ENCODE measurements at regions not wholly inside any gene's neighbourhood (a gene's known extent, or its start where the extent isn't known, plus 50 kb on each side); places are given as distances from the start of the nearest gene placed in this dataset.

GRCh38 chr2:180177534-180177933, 170.4 kb upstream of the CWC22 start:
- no peak for TF ChIP-seq CTCF (IDR thresholded peaks at IDR 0.05)
- no peak for TF ChIP-seq POLR2A (IDR thresholded peaks at IDR 0.05)
- H3K4me3 ChIP-seq (replicated peaks in 1 of 3): no peak overlapping the region
- H3K9me3 ChIP-seq: no peaks in the 10 kb centered on the region
- intact Hi-C loops (cut with DNase I): no loop called here
- no peaks in the 10 kb centered on the region for H3K4me1 ChIP-seq
- DNase-seq: no peak
- no peaks in the 10 kb centered on the region for H3K36me3 ChIP-seq
- H3K27me3 ChIP-seq: no peaks in the 10 kb centered on the region
- H3K27ac ChIP-seq: no peak overlapping the region

- intact Hi-C loops (cut with DNase I): no loop called here
- no peak for TF ChIP-seq POLR2A (IDR thresholded peaks at IDR 0.05)
- no peak for TF ChIP-seq CTCF (IDR thresholded peaks at IDR 0.05)
- 96 to 97% methylated on average over 2 of the region's 2 CpGs for WGBS, 2 donors
Observed at GRCh38 chr2:180175736-180176135, 168.6 kb upstream of the CWC22 start.

GRCh38 chr2:180174580-180174979, 167.5 kb upstream of the CWC22 start:
- no peak for DNase-seq
- TF ChIP-seq POLR2A (IDR thresholded peaks at IDR 0.05) (no peak), CTCF (IDR thresholded peaks at IDR 0.05) (no peak)
- no peaks in the 10 kb centered on the region for H3K27me3 ChIP-seq
- H3K9me3 ChIP-seq: no peaks in the 10 kb centered on the region
- H3K4me1 ChIP-seq: no peaks in the 10 kb centered on the region
- intact Hi-C loops (cut with DNase I): no loop called here
- H3K27ac ChIP-seq: no peak overlapping the region
- no peaks in the 10 kb centered on the region for H3K36me3 ChIP-seq
- 91 to 92% methylated on average over 6 of the region's 6 CpGs for WGBS, 2 donors
- no peak overlapping the region for H3K4me3 ChIP-seq (replicated peaks in 1 of 3)

More at GRCh38 chr2:180175736-180176135, 168.6 kb upstream of the CWC22 start:
- no peak for DNase-seq
- no peaks in the 10 kb centered on the region for H3K36me3 ChIP-seq
- no peaks in the 10 kb centered on the region for H3K27me3 ChIP-seq
- no peaks in the 10 kb centered on the region for H3K4me1 ChIP-seq
- H3K4me3 ChIP-seq (replicated peaks in 1 of 3): no peak overlapping the region
- no peak overlapping the region for H3K27ac ChIP-seq
- no peaks in the 10 kb centered on the region for H3K9me3 ChIP-seq

GRCh38 chr2:180169474-180169873, 162.4 kb upstream of the CWC22 start:
- DNase-seq: no peak
- TF ChIP-seq POLR2A (IDR thresholded peaks at IDR 0.05): no peak
- TF ChIP-seq CTCF (IDR thresholded peaks at IDR 0.05): no peak
- Histone ChIP-seq H3K9me3 (no peaks in the 10 kb centered on the region), H3K27me3 (no peaks in the 10 kb centered on the region), H3K27ac (no peak overlapping the region), H3K4me1 (no peaks in the 10 kb centered on the region), H3K4me3 (replicated peaks in 1 of 3) (no peak overlapping the region), H3K36me3 (no peaks in the 10 kb centered on the region)
- intact Hi-C loops (cut with DNase I): no loop called here

GRCh38 chr2:180161415-180161814, 154.3 kb upstream of the CWC22 start:
- Histone ChIP-seq H3K27me3 (no peaks in the 10 kb centered on the region), H3K36me3 (no peaks in the 10 kb centered on the region), H3K4me1 (no peaks in the 10 kb centered on the region), H3K9me3 (no peaks in the 10 kb centered on the region), H3K27ac (no peak overlapping the region), H3K4me3 (replicated peaks in 1 of 3) (no peak overlapping the region)
- DNase-seq: no peak
- no peak for TF ChIP-seq POLR2A (IDR thresholded peaks at IDR 0.05)
- no peak for TF ChIP-seq CTCF (IDR thresholded peaks at IDR 0.05)
- intact Hi-C loops (cut with DNase I): no loop called here
- WGBS, 2 donors: 82 to 91% methylated on average over 2 of the region's 2 CpGs
